GM19099 (cell line): ENCODE measurements at regions not wholly inside any gene's neighbourhood (a gene's known extent, or its start where the extent isn't known, plus 50 kb on each side); places are given as distances from the start of the nearest gene placed in this dataset.

Experiments
- POLR2A ChIP-seq: IDR thresholded peaks from 3 replicates; pipeline ENCODE4 v1.6.1; 2011; ENCODE audit warnings: low read depth; ENCODE audit not compliant: insufficient read length; ENCODE audit errors: extremely low read depth

DNA sequence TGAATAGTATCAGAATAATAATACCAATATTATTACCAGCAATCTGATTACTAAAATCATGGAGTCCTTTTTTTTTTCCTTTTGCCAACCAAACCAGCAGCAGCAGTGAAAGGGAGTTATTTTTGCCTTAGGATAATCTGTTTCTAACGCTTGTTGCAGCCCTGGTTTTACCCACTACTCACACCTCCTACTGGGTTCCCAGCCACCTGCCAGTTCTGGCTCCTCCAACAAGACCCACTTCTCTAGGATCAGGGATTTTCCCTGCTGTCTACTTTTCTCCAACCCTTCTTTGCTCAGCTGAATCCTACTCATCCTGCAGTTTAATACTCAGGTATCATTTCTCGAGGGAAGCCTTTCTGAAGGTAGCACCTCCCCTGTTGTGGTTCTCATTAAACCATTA is 96.8 kb upstream of the BCAR3 start:
- TF ChIP-seq POLR2A: no peak

DNA sequence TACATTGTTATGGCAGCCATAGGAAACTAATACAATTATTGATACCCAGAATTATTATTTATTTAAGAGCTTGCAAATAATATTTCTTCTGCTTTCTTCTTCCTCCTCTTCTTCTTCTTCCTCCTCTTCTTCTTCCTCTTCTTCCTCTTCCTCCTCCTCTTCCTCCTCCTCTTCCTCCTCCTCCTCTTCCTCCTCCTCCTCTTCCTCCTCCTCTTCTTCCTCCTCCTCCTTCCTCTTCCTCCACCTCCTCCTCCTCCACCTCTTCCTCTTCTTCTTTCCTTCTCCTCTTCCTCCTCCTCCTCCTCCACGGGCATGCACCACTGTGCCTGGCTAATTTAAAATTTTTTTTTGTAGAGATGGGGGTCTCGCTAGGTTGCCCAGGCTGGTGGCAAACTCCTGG is 95.6 kb upstream of the BCAR3 start:
- TF ChIP-seq POLR2A: no peak

DNA sequence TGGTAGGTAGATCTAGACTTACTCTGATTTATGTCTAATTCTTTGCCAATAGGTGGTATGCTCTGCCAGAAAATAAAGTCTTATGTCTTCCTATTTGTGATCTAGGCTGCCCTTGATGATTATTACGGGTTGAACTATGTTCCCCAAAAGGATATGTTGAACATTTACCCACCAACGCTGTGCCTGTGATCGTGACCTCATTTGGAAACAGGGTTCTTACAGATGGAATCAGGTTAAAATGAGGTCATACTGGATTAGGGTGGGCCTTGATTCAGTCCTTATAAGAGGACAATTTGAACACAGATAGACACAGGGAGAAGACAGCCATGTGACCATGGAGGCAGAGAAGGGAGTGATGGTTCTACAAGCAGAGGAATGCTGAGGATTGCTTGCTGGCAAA is 95.1 kb upstream of the BCAR3 start:
- TF ChIP-seq POLR2A: no peak

DNA sequence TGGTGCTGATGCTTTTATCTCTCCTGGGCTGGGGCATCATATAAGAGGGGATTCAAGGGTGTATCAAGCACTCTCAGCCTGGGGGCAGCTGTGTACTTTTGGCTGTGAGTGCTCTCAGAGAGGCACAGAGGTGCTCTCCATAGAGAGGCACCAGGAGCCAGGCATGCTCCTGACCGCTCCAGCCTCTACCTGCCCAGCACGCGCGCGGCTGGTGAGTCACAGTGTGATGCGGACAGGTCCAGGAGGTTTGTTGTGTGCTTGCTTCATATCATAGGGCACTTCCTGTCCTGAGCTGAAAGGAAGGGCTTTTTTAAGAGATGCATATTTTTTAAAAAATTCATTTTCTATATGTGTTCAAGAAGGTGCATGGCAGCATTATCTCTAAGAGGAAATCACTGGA is 93.6 kb upstream of the BCAR3 start:
- no peak for TF ChIP-seq POLR2A

DNA sequence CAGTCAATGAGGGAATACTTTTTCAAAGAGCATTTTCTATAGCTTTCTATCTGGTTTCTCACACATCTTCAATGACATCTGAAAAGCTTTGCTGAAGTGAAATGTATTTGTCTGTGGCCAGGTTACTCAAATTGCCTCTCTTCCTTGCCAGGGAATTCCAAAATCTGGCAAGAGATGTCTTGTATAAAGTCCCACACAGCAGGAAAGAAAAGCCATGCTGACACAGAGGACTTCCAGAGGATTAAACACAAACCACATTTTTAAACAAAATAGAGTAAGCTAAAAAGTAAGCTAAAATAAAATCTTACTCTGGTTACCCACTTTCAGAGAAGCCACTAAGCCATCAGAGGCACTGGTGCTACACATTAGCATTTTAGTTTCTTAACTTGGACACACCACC is 93.1 kb upstream of the BCAR3 start:
- TF ChIP-seq POLR2A: no peak

DNA sequence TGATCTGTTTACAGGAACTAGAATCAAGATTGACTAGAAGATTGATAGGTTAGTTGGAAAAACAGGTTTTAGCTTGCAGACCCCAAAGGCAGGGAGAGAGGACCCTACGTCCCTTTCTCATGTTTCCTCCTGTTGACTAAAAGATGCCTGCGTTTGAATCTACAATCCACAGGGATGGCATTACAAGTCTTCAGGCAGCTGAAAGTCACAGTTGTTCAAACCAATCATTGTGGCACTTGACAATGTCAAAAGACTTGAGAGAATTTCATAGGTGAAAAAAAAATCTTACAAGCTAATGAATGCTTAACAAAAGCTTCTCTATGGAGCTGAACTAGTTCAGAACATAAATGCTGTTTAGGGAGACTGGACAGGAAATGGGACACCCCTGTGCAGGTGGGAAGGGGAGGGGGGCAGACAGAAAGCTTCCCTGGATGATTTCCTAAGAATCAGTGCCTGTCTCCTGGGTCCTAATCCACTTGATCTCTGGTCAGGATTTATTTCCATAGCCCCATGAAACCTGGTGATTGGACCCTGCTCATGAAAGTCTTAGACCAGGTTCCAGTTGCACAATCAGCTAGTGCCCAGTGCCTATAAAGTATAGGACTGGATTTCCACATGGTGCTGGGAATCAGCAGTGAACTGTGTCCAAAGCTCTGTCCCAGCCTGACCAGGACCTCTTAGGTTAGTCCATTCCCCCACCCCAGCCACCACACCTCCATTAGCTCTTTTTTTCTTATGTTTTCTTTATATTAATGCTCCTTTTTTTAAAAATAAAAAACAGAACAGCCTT is 91.6 kb upstream of the BCAR3 start:
- no peak for TF ChIP-seq POLR2A

DNA sequence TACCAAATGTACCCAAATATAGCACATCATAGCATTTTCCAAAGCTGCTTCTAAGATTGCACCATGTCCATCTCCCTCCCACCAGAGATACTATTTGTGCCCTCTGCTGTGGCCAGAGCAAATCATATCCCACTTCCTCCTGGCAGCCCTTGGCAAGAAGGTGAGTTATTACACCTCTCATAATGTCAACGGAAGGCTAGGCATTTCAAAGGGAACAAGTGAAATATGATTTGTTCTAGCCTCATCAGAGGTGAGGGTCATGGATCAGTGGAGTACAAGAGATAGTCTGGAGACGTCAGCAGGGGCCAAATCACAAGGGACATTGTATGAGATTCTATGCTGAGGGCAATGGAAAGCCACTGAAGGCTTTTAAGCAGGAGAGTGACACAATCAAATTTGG is 90.2 kb upstream of the BCAR3 start:
- TF ChIP-seq POLR2A: no peak

DNA sequence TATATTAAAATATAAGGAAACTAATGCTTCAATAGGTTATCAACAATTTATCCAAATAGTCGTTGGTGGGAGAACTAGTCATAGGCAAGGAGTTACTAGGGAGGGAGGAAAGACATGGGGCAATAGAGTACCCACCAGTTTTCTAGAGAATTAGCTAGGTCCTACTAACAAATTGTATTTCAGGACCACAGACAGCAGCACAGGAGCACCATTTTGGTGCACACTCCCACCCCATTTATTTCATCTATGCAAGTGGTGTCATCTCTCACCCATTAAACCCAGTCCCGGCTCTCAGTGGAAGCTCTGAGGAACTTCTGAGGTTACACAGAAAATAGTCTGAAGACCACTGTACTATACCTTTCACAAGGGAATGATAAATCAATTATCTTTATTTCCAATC is 89.0 kb upstream of the BCAR3 start:
- TF ChIP-seq POLR2A: no peak

DNA sequence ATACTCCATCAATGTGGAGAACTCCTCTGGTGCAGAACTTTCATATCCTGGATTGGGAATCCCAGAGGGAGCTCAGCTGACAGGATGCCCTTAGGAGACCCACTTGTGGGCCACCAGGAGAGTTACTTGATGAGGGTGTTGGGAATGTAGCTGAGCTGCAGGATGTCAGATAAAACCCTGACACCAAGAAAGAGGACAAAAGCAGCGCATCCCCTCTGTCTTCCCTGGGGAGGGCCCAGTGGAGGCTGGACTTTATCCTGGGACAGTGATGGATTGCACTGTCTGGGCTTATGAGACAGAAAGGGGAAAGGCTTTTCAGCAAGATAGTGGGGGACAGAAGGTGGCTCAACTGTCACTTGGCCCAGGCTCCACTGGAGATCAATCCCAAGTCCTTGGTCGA is 88.1 kb upstream of the BCAR3 start:
- TF ChIP-seq POLR2A: no peak

DNA sequence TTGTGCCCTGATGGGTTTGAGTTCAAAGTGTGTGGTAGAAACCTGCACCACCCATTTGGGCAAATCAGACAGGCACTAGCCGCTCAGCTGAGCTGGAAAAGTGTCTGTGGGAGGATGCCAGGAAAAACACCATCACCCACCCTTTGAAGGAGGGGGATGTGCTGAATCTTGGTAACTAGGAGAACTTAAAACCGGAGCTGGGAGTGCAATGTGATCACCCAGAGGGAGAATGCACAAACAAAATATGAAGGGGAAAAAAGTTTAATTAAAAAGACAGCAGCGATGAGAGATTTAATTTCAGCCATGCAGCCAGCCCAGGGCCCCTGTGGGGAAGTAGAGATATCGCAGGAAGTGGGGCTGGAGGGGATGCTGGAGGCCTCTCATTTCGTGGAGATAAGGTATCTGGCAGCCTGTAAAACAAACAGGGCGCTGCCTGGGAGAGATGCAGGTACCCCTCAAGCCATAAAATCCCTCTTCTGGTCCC is 86.8 kb upstream of the BCAR3 start:
- TF ChIP-seq POLR2A: no peak

DNA sequence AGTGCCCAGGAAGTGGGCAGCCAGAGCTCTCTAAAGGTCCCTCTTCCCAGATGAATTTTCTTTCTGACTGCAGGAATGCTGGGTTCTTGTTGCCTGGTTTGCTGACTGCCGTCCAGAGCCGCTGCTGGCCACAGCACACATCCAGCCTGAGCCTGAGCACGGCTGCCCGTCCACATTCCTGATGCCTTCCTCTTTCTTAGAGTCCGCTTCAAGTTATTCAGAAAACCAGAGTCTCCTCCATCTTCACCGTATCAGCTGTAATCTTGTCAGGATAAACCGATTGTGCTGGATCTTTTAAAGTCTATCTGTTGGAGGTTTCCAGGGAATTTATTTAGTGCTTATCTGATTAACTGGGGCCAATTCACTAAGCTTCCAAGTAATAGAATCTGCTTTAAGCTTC is 84.8 kb upstream of the BCAR3 start:
- TF ChIP-seq POLR2A: no peak

DNA sequence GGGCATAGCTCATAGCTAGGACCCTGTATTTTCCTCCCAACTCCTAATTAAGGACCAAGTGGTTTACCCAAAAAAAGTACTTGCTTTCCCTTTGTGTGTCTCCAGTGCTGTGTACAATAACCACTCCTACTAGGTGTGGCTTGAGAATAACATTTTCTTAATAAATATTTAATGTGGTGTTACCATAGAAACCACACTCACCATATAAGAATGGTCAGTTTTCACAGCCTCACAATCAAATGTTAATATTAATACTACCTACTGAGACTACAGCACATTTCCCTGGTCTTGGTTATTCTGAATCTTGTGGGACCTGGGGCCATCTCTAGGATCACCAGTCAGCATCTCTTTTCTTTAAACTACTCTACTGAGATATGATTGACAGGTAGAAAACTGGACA is 83.5 kb upstream of the BCAR3 start:
- TF ChIP-seq POLR2A: no peak

DNA sequence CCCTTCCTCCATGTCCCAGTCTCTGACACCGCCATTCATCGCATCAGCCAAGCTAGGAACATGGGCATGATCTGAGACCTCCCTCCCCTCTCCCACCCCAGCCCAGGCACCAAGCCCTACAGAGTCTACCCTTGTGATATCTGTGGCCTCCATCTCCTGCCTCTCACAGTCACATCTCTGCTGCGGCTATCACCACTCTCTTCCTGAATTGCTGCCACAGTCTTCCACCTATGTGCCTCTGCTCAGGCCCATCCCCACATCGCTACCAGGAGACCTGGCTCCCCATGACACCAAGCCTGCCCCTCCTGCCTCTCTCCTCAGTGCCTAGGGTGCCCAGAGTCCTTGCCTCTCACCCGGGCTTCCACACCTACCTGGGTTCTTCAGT is 82.7 kb upstream of the BCAR3 start:
- no peak for TF ChIP-seq POLR2A

DNA sequence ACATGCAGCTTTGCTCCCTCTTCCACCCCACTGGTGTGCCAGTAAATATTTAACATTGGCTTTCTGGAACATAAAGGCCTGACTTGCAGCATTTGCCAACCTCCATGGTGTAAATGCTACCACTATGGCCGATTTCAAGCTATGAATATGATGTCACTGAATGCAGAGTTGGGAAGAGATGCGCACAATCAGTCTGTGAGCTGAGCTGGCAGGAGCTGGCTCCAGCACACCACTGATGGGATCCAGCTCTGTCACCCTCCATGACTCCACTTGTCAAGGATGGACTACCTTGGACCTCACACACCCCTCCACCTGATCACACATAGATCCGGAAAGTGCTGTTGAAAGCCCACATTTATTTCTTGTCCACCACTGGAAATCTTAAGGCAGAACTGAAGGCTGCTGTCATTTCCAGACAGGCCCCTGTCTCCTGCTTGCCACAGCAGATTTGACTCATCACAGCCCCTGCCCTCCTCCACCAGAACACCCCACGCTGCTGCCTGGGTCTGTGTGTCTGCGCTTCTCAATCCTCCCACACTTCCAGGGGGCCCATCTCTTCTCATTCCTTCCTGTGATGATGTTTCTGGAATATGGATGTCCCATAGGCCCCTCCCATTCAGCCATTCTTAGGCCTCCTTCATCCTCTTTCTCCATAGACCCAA is 82.2 kb upstream of the BCAR3 start:
- TF ChIP-seq POLR2A: no peak

DNA sequence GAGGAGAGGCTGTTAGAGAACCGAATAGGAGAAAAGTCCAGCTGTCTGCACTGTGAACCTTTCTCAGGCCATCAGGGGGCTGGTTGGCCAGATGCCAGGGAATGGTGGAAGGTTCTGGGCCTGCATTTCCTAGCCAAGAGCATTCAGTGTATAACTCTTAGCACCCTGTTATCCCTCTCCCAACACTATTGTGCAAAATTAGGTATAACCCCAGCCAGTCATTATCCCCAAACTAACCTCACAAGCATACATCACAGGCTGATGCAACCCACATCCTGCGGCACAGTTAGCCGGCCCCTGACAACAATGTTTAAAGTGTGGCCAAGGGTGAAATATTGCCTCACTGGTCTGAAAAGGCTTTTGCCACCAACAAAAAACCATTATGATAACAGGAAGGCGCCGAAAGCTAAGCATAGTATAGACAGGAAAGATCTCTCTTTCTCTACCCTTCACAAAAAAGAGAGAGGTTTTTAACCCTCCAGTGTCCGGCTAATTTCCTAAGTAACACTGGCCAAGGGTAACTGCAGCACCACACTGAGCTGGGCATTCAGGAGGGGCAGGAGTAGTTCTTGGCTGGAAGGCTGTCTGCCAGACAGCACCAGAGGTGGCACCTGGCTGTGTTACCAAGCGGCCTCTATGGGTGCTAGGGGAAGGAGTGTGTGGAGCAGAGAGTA is 77.3 kb upstream of the BCAR3 start:
- TF ChIP-seq POLR2A: no peak

DNA sequence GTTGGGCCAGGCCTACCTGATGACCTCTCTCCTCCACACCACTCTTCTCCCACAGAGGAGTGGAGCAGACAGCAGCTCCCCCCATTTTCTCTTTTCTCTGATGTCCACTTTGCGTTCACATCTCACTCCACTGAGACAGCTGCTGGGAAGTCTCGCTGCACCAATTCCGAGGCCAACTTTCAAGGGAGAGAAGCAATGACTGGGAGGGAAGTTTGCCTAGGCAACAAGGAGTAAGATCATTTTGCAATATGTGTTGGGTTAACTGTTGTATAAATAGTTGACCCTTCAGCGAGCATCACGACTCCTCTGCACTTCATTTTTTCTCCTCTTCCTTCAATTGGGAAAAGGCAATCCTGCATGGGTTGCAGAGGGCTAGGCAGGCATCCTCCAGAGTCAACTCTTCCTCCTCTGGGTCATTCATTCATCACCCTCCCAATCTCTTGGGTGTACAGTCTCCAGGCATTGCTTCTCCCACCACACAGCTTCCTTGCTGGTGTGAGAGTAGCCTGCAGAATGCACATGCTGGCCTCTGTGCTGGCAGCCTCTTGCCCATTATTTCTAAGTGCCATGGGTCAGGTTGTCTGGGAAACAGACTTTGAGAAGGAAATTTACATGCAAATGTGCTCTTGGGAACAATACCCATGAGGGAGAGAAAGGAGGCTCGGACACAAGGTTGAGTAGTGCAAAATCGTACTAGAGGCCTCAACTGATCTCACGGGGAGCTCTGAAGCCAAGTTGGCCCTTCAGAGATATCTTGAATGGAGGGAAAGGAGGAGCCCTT is 75.8 kb upstream of the BCAR3 start:
- TF ChIP-seq POLR2A: no peak

DNA sequence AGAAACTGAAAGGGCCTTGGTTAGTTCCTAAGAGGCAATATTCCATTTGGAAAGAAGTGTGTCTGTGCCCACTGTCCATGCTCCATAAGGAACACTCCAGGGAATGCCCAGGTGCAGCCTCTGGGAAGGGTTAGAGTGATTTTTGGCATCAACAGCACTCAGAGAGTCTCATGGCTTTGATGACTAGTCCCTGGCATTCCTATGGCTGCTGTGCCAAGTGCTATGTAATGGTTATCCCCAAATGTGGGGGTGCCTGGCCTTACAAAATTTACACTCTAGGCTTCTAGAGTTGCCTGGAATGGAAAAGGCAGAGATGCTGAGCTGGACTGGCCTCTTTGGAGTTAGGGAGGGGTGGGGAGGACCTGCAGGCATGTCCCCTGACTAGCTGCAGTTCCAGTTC is 75.0 kb upstream of the BCAR3 start:
- TF ChIP-seq POLR2A: no peak
